ENCODE measurements at regions not wholly inside any gene's neighbourhood (a gene's known extent, or its start where the extent isn't known, plus 50 kb on each side); places are given as distances from the start of the nearest gene placed in this dataset.

GRCh38 chr2:52288596-52288995 lies 1256.7 kb upstream of the NRXN1 start:
- Histone ChIP-seq H3K9me3 (replicated peaks in 1 of 2; ENCODE audit: control insufficient read depth in 2 of 2, insufficient read depth in 1 of 2, low read depth in 1 of 2, low read length in 2 of 2) (no peaks in the 10 kb centered on the region), H3K14ac (ENCODE audit: low read length) (no peak overlapping the region), H2BK15ac (ENCODE audit: low read length) (no peak overlapping the region), H2BK12ac (ENCODE audit: low read length) (no peak overlapping the region), H2BK120ac (ENCODE audit: low read depth, low read length) (no peak overlapping the region), H3K18ac (ENCODE audit: low read length) (no peak overlapping the region), H2AK5ac (ENCODE audit: low read depth, low read length) (no peak overlapping the region), H3K4me2 (ENCODE audit: insufficient read depth, low read length, poor library complexity, severe bottlenecking) (no peak overlapping the region), H4K91ac (ENCODE audit: low read depth, low read length, poor library complexity) (no peak overlapping the region), H3K36me3 (replicated peaks in 1 of 2; ENCODE audit: control insufficient read depth in 2 of 2, insufficient read depth in 2 of 2, low read length in 2 of 2) (no peaks in the 10 kb centered on the region), H3K79me1 (ENCODE audit: low read depth, low read length) (no peaks in the 10 kb centered on the region), H3K9ac (ENCODE audit: low read depth, low read length, poor library complexity) (no peak overlapping the region), H3K4ac (ENCODE audit: low read length) (no peak overlapping the region), H3K27me3 (ENCODE audit: control insufficient read depth in 3 of 3, insufficient read depth in 3 of 3, low read depth in 1 of 3, low read length in 3 of 3) (no peaks in the 10 kb centered on the region), H2AFZ (ENCODE audit: low read length) (peak overlapping the region; percentile 18), H4K8ac (ENCODE audit: low read depth, low read length) (no peak overlapping the region), H2BK5ac (ENCODE audit: low read length) (no peak overlapping the region), H3K27ac (replicated peaks; ENCODE audit: low read length) (no peak overlapping the region), H3K4me3 (ENCODE audit: low read length in 2 of 2) (no peak overlapping the region), H3K4me1 (ENCODE audit: control insufficient read depth in 2 of 2, insufficient read depth in 1 of 2, low read depth in 1 of 2, low read length in 2 of 2) (peaks cover 0 to 9% of the 10 kb centered on the region in 2 donors), H3K23ac (ENCODE audit: low read depth, low read length, poor library complexity) (no peak overlapping the region)
- DNase-seq (ENCODE audit: low spot score): no peak

- Histone ChIP-seq H3K9ac (ENCODE audit: low read depth, low read length, poor library complexity) (no peak overlapping the region), H3K23ac (ENCODE audit: low read depth, low read length, poor library complexity) (no peak overlapping the region)
- WGBS, 2 donors (ENCODE audit: extremely low coverage in 2 of 2, insufficient read length in 2 of 2, insufficient replicate concordance in 1 of 2): no CpG with 5 or more reads among the region's 3 CpGs
These were observed 1238.0 kb upstream of the NRXN1 start for GRCh38 chr2:52269696-52270485.

GRCh38 chr2:52264911-52265310 lies 1233.0 kb upstream of the NRXN1 start:
- H2AFZ ChIP-seq (ENCODE audit: low read length): no peak overlapping the region
- no peak for DNase-seq (ENCODE audit: low spot score)
- no peaks in the 10 kb centered on the region for H3K79me1 ChIP-seq (ENCODE audit: low read depth, low read length)
- H3K9ac ChIP-seq (ENCODE audit: low read depth, low read length, poor library complexity): no peak overlapping the region
- H3K9me3 ChIP-seq (replicated peaks in 1 of 2; ENCODE audit: control insufficient read depth in 2 of 2, insufficient read depth in 1 of 2, low read depth in 1 of 2, low read length in 2 of 2): no peaks in the 10 kb centered on the region
- no peak overlapping the region for H3K14ac ChIP-seq (ENCODE audit: low read length)
- H3K18ac ChIP-seq (ENCODE audit: low read length): no peak overlapping the region
- no peak overlapping the region for H3K27ac ChIP-seq (replicated peaks; ENCODE audit: low read length)
- no peak overlapping the region for H3K4me2 ChIP-seq (ENCODE audit: insufficient read depth, low read length, poor library complexity, severe bottlenecking)
- no peak overlapping the region for H2BK120ac ChIP-seq (ENCODE audit: low read depth, low read length)
- no peak overlapping the region for H2AK5ac ChIP-seq (ENCODE audit: low read depth, low read length)
- H2BK5ac ChIP-seq (ENCODE audit: low read length): no peak overlapping the region
- H4K8ac ChIP-seq (ENCODE audit: low read depth, low read length): no peak overlapping the region
- no peak overlapping the region for H3K4ac ChIP-seq (ENCODE audit: low read length)
- no CpG with 5 or more reads among the region's 2 CpGs for WGBS, 2 donors (ENCODE audit: extremely low coverage in 2 of 2, insufficient read length in 2 of 2, insufficient replicate concordance in 1 of 2)
- no peak overlapping the region for H3K23ac ChIP-seq (ENCODE audit: low read depth, low read length, poor library complexity)
- H2BK12ac ChIP-seq (ENCODE audit: low read length): no peak overlapping the region
- H3K36me3 ChIP-seq (replicated peaks in 1 of 2; ENCODE audit: control insufficient read depth in 2 of 2, insufficient read depth in 2 of 2, low read length in 2 of 2): no peaks in the 10 kb centered on the region
- H4K91ac ChIP-seq (ENCODE audit: low read depth, low read length, poor library complexity): no peak overlapping the region
- H3K4me1 ChIP-seq (ENCODE audit: control insufficient read depth in 2 of 2, insufficient read depth in 1 of 2, low read depth in 1 of 2, low read length in 2 of 2): no peaks in the 10 kb centered on the region
- H3K27me3 ChIP-seq (ENCODE audit: control insufficient read depth in 3 of 3, insufficient read depth in 3 of 3, low read depth in 1 of 3, low read length in 3 of 3): no peaks in the 10 kb centered on the region
- no peak overlapping the region for H2BK15ac ChIP-seq (ENCODE audit: low read length)
- H3K4me3 ChIP-seq (ENCODE audit: low read length in 2 of 2): no peak overlapping the region

More at GRCh38 chr2:52269696-52270485, 1238.0 kb upstream of the NRXN1 start:
- Histone ChIP-seq H3K27me3 (ENCODE audit: control insufficient read depth in 3 of 3, insufficient read depth in 3 of 3, low read depth in 1 of 3, low read length in 3 of 3) (no peaks in the 10 kb centered on the region), H3K4me3 (ENCODE audit: low read length in 2 of 2) (no peak overlapping the region), H3K9me3 (replicated peaks in 1 of 2; ENCODE audit: control insufficient read depth in 2 of 2, insufficient read depth in 1 of 2, low read depth in 1 of 2, low read length in 2 of 2) (peaks cover 0 to 2% of the 10 kb centered on the region in 2 donors), H3K4me1 (ENCODE audit: control insufficient read depth in 2 of 2, insufficient read depth in 1 of 2, low read depth in 1 of 2, low read length in 2 of 2) (no peaks in the 10 kb centered on the region), H4K8ac (ENCODE audit: low read depth, low read length) (no peak overlapping the region), H3K79me1 (ENCODE audit: low read depth, low read length) (no peaks in the 10 kb centered on the region), H2BK12ac (ENCODE audit: low read length) (no peak overlapping the region), H3K27ac (replicated peaks; ENCODE audit: low read length) (no peak overlapping the region), H2AK5ac (ENCODE audit: low read depth, low read length) (no peak overlapping the region), H3K4me2 (ENCODE audit: insufficient read depth, low read length, poor library complexity, severe bottlenecking) (no peak overlapping the region), H3K18ac (ENCODE audit: low read length) (no peak overlapping the region), H3K36me3 (replicated peaks in 1 of 2; ENCODE audit: control insufficient read depth in 2 of 2, insufficient read depth in 2 of 2, low read length in 2 of 2) (no peaks in the 10 kb centered on the region), H2BK120ac (ENCODE audit: low read depth, low read length) (no peak overlapping the region), H2BK5ac (ENCODE audit: low read length) (no peak overlapping the region), H4K91ac (ENCODE audit: low read depth, low read length, poor library complexity) (no peak overlapping the region), H2AFZ (ENCODE audit: low read length) (no peak overlapping the region), H3K4ac (ENCODE audit: low read length) (no peak overlapping the region), H3K14ac (ENCODE audit: low read length) (no peak overlapping the region), H2BK15ac (ENCODE audit: low read length) (no peak overlapping the region)
- DNase-seq (ENCODE audit: low spot score): no peak

GRCh38 chr2:52264488-52264887 lies 1232.6 kb upstream of the NRXN1 start:
- H2AFZ ChIP-seq (ENCODE audit: low read length): no peak overlapping the region
- DNase-seq (ENCODE audit: low spot score): no peak
- no peak overlapping the region for H2AK5ac ChIP-seq (ENCODE audit: low read depth, low read length)
- no peaks in the 10 kb centered on the region for H3K36me3 ChIP-seq (replicated peaks in 1 of 2; ENCODE audit: control insufficient read depth in 2 of 2, insufficient read depth in 2 of 2, low read length in 2 of 2)
- no peak overlapping the region for H3K18ac ChIP-seq (ENCODE audit: low read length)
- no peak overlapping the region for H4K8ac ChIP-seq (ENCODE audit: low read depth, low read length)
- no peaks in the 10 kb centered on the region for H3K9me3 ChIP-seq (replicated peaks in 1 of 2; ENCODE audit: control insufficient read depth in 2 of 2, insufficient read depth in 1 of 2, low read depth in 1 of 2, low read length in 2 of 2)
- H3K27me3 ChIP-seq (ENCODE audit: control insufficient read depth in 3 of 3, insufficient read depth in 3 of 3, low read depth in 1 of 3, low read length in 3 of 3): no peaks in the 10 kb centered on the region
- no peak overlapping the region for H2BK120ac ChIP-seq (ENCODE audit: low read depth, low read length)
- WGBS, 2 donors (ENCODE audit: extremely low coverage in 2 of 2, insufficient read length in 2 of 2, insufficient replicate concordance in 1 of 2): no CpG with 5 or more reads among the region's 3 CpGs
- H2BK15ac ChIP-seq (ENCODE audit: low read length): no peak overlapping the region
- no peak overlapping the region for H3K23ac ChIP-seq (ENCODE audit: low read depth, low read length, poor library complexity)
- no peak overlapping the region for H3K4me3 ChIP-seq (ENCODE audit: low read length in 2 of 2)
- H2BK5ac ChIP-seq (ENCODE audit: low read length): no peak overlapping the region
- no peak overlapping the region for H3K27ac ChIP-seq (replicated peaks; ENCODE audit: low read length)
- no peak overlapping the region for H3K9ac ChIP-seq (ENCODE audit: low read depth, low read length, poor library complexity)
- H3K14ac ChIP-seq (ENCODE audit: low read length): no peak overlapping the region
- H3K79me1 ChIP-seq (ENCODE audit: low read depth, low read length): no peaks in the 10 kb centered on the region
- no peak overlapping the region for H3K4ac ChIP-seq (ENCODE audit: low read length)
- no peak overlapping the region for H3K4me2 ChIP-seq (ENCODE audit: insufficient read depth, low read length, poor library complexity, severe bottlenecking)
- no peaks in the 10 kb centered on the region for H3K4me1 ChIP-seq (ENCODE audit: control insufficient read depth in 2 of 2, insufficient read depth in 1 of 2, low read depth in 1 of 2, low read length in 2 of 2)
- H4K91ac ChIP-seq (ENCODE audit: low read depth, low read length, poor library complexity): no peak overlapping the region
- H2BK12ac ChIP-seq (ENCODE audit: low read length): no peak overlapping the region

Measured in neuronal stem cell (in vitro differentiated cells).